Upper lobe of right lung (tissue), 1 donor: ENCODE measurements at regions not wholly inside any gene's neighbourhood (a gene's known extent, or its start where the extent isn't known, plus 50 kb on each side); places are given as distances from the start of the nearest gene placed in this dataset.

Experiments used
- ATAC-seq: fragments of 200-7000 bp; cut with Tn5 transposase; one replicate; pipeline ENCODE4 v1.9.1; 2020; ENCODE audit warnings: mild to moderate bottlenecking, moderate library complexity
- DNase-seq: peaks from one replicate; pipeline ENCODE4 v3.0.0-alpha.2; 2020
- H3K27ac ChIP-seq: fragments of 200-600 bp; one replicate; pipeline ENCODE4 v1.8.0; 2022
- H3K27me3 ChIP-seq: fragments of 200-600 bp; one replicate; pipeline ENCODE4 v1.8.0; 2022; ENCODE audit warnings: mild to moderate bottlenecking
- H3K36me3 ChIP-seq: fragments of 200-600 bp; one replicate; pipeline ENCODE4 v1.8.0; 2022
- H3K4me1 ChIP-seq: fragments of 200-600 bp; one replicate; pipeline ENCODE4 v1.8.0; 2022
- H3K4me3 ChIP-seq: fragments of 200-600 bp; one replicate; pipeline ENCODE4 v1.8.0; 2022; ENCODE audit warnings: mild to moderate bottlenecking
- H3K9me3 ChIP-seq: fragments of 200-600 bp; one replicate; pipeline ENCODE4 v1.8.0; 2022
- intact Hi-C: fragments of 100-400 bp; cut with DNase I; formaldehyde crosslinking; loops from one replicate; pipeline ENCODE4 v1.11.0; 2022
- TF ChIP-seq, protein P1 (sequence below): fragments of 200-600 bp; IDR thresholded peaks from one replicate; pipeline ENCODE4 v1.8.0; 2022; ENCODE audit warnings: antibody characterized with exemption
- donor health status: DM: no; HTN: yes; CAD: no; lungs with severe emphysema.

DNA sequence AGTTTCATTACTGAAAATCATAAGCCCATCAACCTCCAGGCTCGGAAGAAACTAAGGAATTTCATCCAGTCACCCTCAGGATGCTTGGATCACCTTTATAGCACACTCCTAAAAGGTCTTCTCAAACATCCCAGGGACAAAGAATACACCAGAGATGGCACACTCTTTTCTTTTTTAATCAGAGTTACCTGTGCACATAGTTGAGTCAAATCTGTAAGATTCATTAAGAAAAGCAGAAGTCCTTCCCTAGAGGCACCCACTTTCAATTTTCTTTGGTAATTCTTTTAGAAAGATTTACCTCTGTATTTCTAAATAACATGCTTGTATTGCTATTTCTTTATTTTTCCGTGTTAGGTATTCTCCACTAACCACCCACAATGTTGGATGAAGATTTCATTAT lies 50.6 kb upstream of the IL6 start:
- ATAC-seq, result no peak
- no peaks in the 10 kb centered on the region for H3K36me3 ChIP-seq
- intact Hi-C loops, result no loop called here
- no peaks in the 10 kb centered on the region for H3K9me3 ChIP-seq
- H3K4me3 ChIP-seq, result no peak overlapping the region
- peaks cover 18% of the 10 kb centered on the region for H3K4me1 ChIP-seq
- no peak overlapping the region for H3K27ac ChIP-seq
- H3K27me3 ChIP-seq, result no peaks in the 10 kb centered on the region
- DNase-seq, result no peak
- TF ChIP-seq, protein P1, sequence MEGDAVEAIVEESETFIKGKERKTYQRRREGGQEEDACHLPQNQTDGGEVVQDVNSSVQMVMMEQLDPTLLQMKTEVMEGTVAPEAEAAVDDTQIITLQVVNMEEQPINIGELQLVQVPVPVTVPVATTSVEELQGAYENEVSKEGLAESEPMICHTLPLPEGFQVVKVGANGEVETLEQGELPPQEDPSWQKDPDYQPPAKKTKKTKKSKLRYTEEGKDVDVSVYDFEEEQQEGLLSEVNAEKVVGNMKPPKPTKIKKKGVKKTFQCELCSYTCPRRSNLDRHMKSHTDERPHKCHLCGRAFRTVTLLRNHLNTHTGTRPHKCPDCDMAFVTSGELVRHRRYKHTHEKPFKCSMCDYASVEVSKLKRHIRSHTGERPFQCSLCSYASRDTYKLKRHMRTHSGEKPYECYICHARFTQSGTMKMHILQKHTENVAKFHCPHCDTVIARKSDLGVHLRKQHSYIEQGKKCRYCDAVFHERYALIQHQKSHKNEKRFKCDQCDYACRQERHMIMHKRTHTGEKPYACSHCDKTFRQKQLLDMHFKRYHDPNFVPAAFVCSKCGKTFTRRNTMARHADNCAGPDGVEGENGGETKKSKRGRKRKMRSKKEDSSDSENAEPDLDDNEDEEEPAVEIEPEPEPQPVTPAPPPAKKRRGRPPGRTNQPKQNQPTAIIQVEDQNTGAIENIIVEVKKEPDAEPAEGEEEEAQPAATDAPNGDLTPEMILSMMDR, result no peak

DNA sequence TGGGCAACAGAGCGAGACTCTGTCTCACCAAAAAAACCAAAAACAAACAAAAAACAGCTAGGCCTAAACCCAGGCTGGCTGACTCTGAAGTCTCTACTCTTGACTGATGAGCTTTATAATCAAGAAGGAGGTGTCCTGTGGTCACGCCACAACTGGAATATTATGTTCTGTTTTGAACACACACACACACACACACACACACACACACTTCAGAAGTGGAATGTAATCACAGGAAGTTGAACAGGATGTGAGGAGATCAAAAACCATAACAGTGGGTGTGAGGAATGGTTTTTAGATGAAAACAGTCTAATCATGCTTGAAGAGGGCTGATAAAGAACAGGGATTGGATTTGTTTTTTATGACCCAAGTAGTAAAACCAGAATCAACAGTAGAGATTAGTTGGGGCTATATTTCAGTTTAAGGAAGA lies 51.1 kb upstream of the IL6 start:
- Histone ChIP-seq H3K36me3 (no peaks in the 10 kb centered on the region), H3K27me3 (no peaks in the 10 kb centered on the region), H3K4me3 (no peak overlapping the region), H3K9me3 (no peaks in the 10 kb centered on the region), H3K4me1 (peaks cover 18% of the 10 kb centered on the region), H3K27ac (peak overlapping the region; percentile 61)
- DNase-seq, result no peak
- TF ChIP-seq, protein P1, result no peak
- intact Hi-C loops, result no loop called here
- ATAC-seq, result peak; percentile 62

DNA sequence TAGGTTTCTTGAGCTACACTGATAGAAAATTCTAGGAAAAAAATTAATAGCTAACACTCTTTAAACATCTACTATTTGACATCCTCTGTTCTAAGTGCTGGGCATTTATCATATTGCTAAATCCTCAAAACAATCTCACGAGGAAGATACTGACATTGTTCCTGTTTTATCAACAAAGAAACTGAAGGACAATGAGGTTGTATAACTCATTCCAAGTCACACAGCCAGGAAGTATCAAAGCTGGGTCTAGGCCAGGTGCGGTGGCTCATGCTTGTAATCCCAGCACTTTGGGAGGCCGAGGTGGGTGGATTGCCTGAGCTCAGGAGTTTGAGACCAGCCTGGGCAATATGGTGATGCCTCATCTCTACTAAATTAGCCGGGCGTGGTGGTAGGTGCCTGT lies 51.6 kb upstream of the IL6 start:
- intact Hi-C loops, result no loop called here
- no peaks in the 10 kb centered on the region for H3K9me3 ChIP-seq
- ATAC-seq (peak; percentile 48), DNase-seq (no peak)
- H3K27me3 ChIP-seq, result no peaks in the 10 kb centered on the region
- peaks cover 18% of the 10 kb centered on the region for H3K4me1 ChIP-seq
- TF ChIP-seq, protein P1, result no peak
- H3K27ac ChIP-seq, result peak overlapping the region; percentile 61
- H3K36me3 ChIP-seq, result no peaks in the 10 kb centered on the region
- H3K4me3 ChIP-seq, result no peak overlapping the region

DNA sequence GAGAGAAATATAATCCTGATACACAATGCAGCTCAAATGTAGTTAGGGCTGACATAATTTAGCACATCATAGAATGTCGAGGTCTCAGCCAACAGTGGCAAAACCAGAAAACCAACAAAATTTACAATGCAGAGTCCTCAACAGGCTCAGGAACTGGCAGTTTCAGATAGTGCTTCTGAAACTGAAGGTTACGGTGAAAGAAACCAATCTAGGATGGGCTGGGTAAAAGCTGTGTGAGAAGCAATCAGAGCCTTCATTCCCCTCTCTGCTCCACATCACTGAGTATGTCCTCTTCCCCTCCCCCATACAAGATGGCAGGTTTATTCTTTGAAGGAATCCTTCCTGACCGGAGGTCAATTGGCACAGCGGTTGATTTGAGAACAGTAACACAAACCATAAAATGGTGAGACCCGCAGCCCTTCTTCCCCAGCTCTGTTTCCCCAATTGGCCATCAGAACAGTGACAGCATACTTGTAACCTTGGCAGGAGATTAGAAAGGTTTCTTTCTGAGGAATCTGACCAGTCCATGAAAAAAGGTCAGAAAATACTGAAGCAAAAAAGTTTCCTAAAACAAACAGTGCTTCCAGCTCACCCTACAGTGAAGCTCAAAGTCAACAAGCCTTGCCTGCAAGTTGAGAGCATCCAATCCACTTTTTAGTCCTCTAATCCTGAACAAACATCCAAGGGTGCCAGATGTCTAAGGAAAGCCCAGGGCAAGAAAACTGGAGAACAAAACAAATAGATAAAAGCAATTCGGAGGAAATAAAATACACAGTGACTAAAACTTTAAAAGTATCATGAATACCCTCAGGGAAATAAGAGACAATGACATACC lies 53.9 kb upstream of the IL6 start:
- Histone ChIP-seq H3K4me3 (no peak overlapping the region), H3K27me3 (no peaks in the 10 kb centered on the region), H3K36me3 (no peaks in the 10 kb centered on the region), H3K27ac (no peak overlapping the region), H3K9me3 (no peaks in the 10 kb centered on the region), H3K4me1 (peaks cover 18% of the 10 kb centered on the region)
- TF ChIP-seq, protein P1, result no peak
- intact Hi-C loops, result no loop called here
- ATAC-seq (no peak), DNase-seq (no peak)

DNA sequence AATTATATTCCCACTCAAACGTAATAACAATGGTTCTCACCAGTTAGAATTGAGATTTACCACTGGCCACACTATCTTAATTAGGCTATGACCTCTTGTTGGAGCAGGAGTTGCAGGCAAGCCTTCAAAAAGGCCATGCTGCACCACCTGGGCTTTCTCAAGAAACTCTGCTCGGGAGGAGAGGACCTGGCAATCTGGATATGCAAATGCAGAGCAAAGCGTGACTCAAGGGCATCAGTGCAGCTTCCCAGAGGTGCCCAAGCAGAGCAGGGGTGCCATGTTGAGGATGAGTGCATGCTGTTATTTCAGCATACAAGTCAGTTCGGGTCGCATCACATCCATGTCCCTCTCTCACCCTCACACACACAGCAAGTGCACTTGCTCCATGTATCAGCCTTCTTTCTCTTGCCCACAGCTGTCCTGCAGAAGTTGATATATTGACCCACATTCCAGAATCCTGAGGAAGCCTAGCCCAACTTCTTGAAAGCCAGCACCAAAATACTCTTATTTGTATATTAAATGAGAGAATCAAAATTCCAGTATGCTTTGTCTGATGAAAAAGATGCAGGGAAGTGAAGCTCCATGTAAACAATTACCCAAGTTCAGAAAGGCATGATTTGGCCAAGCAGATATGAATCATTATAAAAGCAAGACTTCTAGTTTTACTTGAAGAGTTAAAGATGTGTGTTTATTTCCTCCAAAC lies 55.7 kb upstream of the IL6 start:
- no peak overlapping the region for H3K4me3 ChIP-seq
- peaks cover 9% of the 10 kb centered on the region for H3K4me1 ChIP-seq
- H3K36me3 ChIP-seq, result no peaks in the 10 kb centered on the region
- H3K27ac ChIP-seq, result no peak overlapping the region
- intact Hi-C loops, result no loop called here
- DNase-seq, result no peak
- ATAC-seq, result no peak
- no peaks in the 10 kb centered on the region for H3K9me3 ChIP-seq
- TF ChIP-seq, protein P1, result no peak
- H3K27me3 ChIP-seq, result no peaks in the 10 kb centered on the region
